ENCODE measurements at regions not wholly inside any gene's neighbourhood (a gene's known extent, or its start where the extent isn't known, plus 50 kb on each side); places are given as distances from the start of the nearest gene placed in this dataset.
"Not testable (repeated sequence)": the region's sequence is repeated elsewhere in the genome, so short reads cannot be mapped to it uniquely, and the experiment has no call there.

GRCh38 chr17:71511266-71511995 is 609.4 kb upstream of the SOX9 start:
- no peaks in the 10 kb centered on the region for H3K9me3 ChIP-seq (ENCODE audit: control insufficient read depth, low read length)
- H3K4me1 ChIP-seq (ENCODE audit: control insufficient read depth, insufficient read depth, low read length), result no peaks in the 10 kb centered on the region

GRCh38 chr17:71513725-71514124 is 607.1 kb upstream of the SOX9 start:
- H3K4me3 ChIP-seq (ENCODE audit: low read length); H3K4me1 ChIP-seq (ENCODE audit: control insufficient read depth, insufficient read depth, low read length); H3K9ac ChIP-seq (ENCODE audit: low read length); H3K9me3 ChIP-seq (ENCODE audit: control insufficient read depth, low read length); H3K36me3 ChIP-seq (ENCODE audit: control insufficient read depth, insufficient read depth, low read length); H3K27me3 ChIP-seq (ENCODE audit: control insufficient read depth, insufficient read depth, low read length): not testable (repeated sequence)

More at GRCh38 chr17:71511266-71511995, 609.4 kb upstream of the SOX9 start:
- Histone ChIP-seq H3K4me3 (ENCODE audit: low read length) (no peak overlapping the region), H3K9ac (ENCODE audit: low read length) (no peak overlapping the region), H3K36me3 (ENCODE audit: control insufficient read depth, insufficient read depth, low read length) (no peaks in the 10 kb centered on the region), H3K27me3 (ENCODE audit: control insufficient read depth, insufficient read depth, low read length) (no peaks in the 10 kb centered on the region)

- Histone ChIP-seq H3K4me3 (ENCODE audit: low read length) (no peak overlapping the region), H3K27me3 (ENCODE audit: control insufficient read depth, insufficient read depth, low read length) (no peaks in the 10 kb centered on the region), H3K36me3 (ENCODE audit: control insufficient read depth, insufficient read depth, low read length) (no peaks in the 10 kb centered on the region), H3K9me3 (ENCODE audit: control insufficient read depth, low read length) (no peaks in the 10 kb centered on the region), H3K9ac (ENCODE audit: low read length) (no peak overlapping the region), H3K4me1 (ENCODE audit: control insufficient read depth, insufficient read depth, low read length) (no peaks in the 10 kb centered on the region)
Observed at GRCh38 chr17:71516149-71516548, 604.7 kb upstream of the SOX9 start.

- no peaks in the 10 kb centered on the region for H3K27me3 ChIP-seq (ENCODE audit: control insufficient read depth, insufficient read depth, low read length)
- H3K9ac ChIP-seq (ENCODE audit: low read length), result no peak overlapping the region
- H3K9me3 ChIP-seq (ENCODE audit: control insufficient read depth, low read length), result no peaks in the 10 kb centered on the region
- H3K36me3 ChIP-seq (ENCODE audit: control insufficient read depth, insufficient read depth, low read length), result no peaks in the 10 kb centered on the region
- no peak overlapping the region for H3K4me3 ChIP-seq (ENCODE audit: low read length)
- H3K4me1 ChIP-seq (ENCODE audit: control insufficient read depth, insufficient read depth, low read length), result no peaks in the 10 kb centered on the region
Observed at GRCh38 chr17:71519285-71519684, 601.5 kb upstream of the SOX9 start.

- no peak overlapping the region for H3K4me3 ChIP-seq (ENCODE audit: low read length)
- no peak overlapping the region for H3K9ac ChIP-seq (ENCODE audit: low read length)
- no peaks in the 10 kb centered on the region for H3K36me3 ChIP-seq (ENCODE audit: control insufficient read depth, insufficient read depth, low read length)
- no peaks in the 10 kb centered on the region for H3K9me3 ChIP-seq (ENCODE audit: control insufficient read depth, low read length)
- H3K4me1 ChIP-seq (ENCODE audit: control insufficient read depth, insufficient read depth, low read length), result no peaks in the 10 kb centered on the region
- no peaks in the 10 kb centered on the region for H3K27me3 ChIP-seq (ENCODE audit: control insufficient read depth, insufficient read depth, low read length)
Observed at GRCh38 chr17:71521724-71522123, 599.1 kb upstream of the SOX9 start.

GRCh38 chr17:71522383-71522782 is 598.4 kb upstream of the SOX9 start:
- H3K36me3 ChIP-seq (ENCODE audit: control insufficient read depth, insufficient read depth, low read length), result no peaks in the 10 kb centered on the region
- no peak overlapping the region for H3K4me3 ChIP-seq (ENCODE audit: low read length)
- no peaks in the 10 kb centered on the region for H3K9me3 ChIP-seq (ENCODE audit: control insufficient read depth, low read length)
- no peak overlapping the region for H3K9ac ChIP-seq (ENCODE audit: low read length)
- H3K27me3 ChIP-seq (ENCODE audit: control insufficient read depth, insufficient read depth, low read length), result no peaks in the 10 kb centered on the region
- no peaks in the 10 kb centered on the region for H3K4me1 ChIP-seq (ENCODE audit: control insufficient read depth, insufficient read depth, low read length)

GRCh38 chr17:71527311-71527710 is 593.5 kb upstream of the SOX9 start:
- no peak overlapping the region for H3K9ac ChIP-seq (ENCODE audit: low read length)
- no peaks in the 10 kb centered on the region for H3K9me3 ChIP-seq (ENCODE audit: control insufficient read depth, low read length)
- no peak overlapping the region for H3K4me3 ChIP-seq (ENCODE audit: low read length)
- H3K27me3 ChIP-seq (ENCODE audit: control insufficient read depth, insufficient read depth, low read length), result no peaks in the 10 kb centered on the region
- H3K36me3 ChIP-seq (ENCODE audit: control insufficient read depth, insufficient read depth, low read length), result no peaks in the 10 kb centered on the region
- H3K4me1 ChIP-seq (ENCODE audit: control insufficient read depth, insufficient read depth, low read length), result no peaks in the 10 kb centered on the region

- Histone ChIP-seq H3K9me3 (ENCODE audit: control insufficient read depth, low read length) (no peaks in the 10 kb centered on the region), H3K4me3 (ENCODE audit: low read length) (no peak overlapping the region), H3K27me3 (ENCODE audit: control insufficient read depth, insufficient read depth, low read length) (no peaks in the 10 kb centered on the region), H3K9ac (ENCODE audit: low read length) (no peak overlapping the region), H3K4me1 (ENCODE audit: control insufficient read depth, insufficient read depth, low read length) (no peaks in the 10 kb centered on the region), H3K36me3 (ENCODE audit: control insufficient read depth, insufficient read depth, low read length) (no peaks in the 10 kb centered on the region)
Observed at GRCh38 chr17:71528210-71528609, 592.6 kb upstream of the SOX9 start.

- Histone ChIP-seq H3K4me3 (ENCODE audit: low read length) (no peak overlapping the region), H3K4me1 (ENCODE audit: control insufficient read depth, insufficient read depth, low read length) (no peaks in the 10 kb centered on the region), H3K9ac (ENCODE audit: low read length) (no peak overlapping the region), H3K36me3 (ENCODE audit: control insufficient read depth, insufficient read depth, low read length) (no peaks in the 10 kb centered on the region), H3K9me3 (ENCODE audit: control insufficient read depth, low read length) (no peaks in the 10 kb centered on the region), H3K27me3 (ENCODE audit: control insufficient read depth, insufficient read depth, low read length) (no peaks in the 10 kb centered on the region)
Observed at GRCh38 chr17:71530248-71530647, 590.6 kb upstream of the SOX9 start.

- Histone ChIP-seq H3K4me1 (ENCODE audit: control insufficient read depth, insufficient read depth, low read length) (no peaks in the 10 kb centered on the region), H3K36me3 (ENCODE audit: control insufficient read depth, insufficient read depth, low read length) (no peaks in the 10 kb centered on the region), H3K9ac (ENCODE audit: low read length) (no peak overlapping the region), H3K27me3 (ENCODE audit: control insufficient read depth, insufficient read depth, low read length) (no peaks in the 10 kb centered on the region), H3K4me3 (ENCODE audit: low read length) (no peak overlapping the region), H3K9me3 (ENCODE audit: control insufficient read depth, low read length) (no peaks in the 10 kb centered on the region)
Observed at GRCh38 chr17:71535321-71535720, 585.5 kb upstream of the SOX9 start.

GRCh38 chr17:71546419-71546818 is 574.4 kb upstream of the SOX9 start:
- no peak overlapping the region for H3K9ac ChIP-seq (ENCODE audit: low read length)
- H3K36me3 ChIP-seq (ENCODE audit: control insufficient read depth, insufficient read depth, low read length), result no peaks in the 10 kb centered on the region
- no peak overlapping the region for H3K4me3 ChIP-seq (ENCODE audit: low read length)
- no peaks in the 10 kb centered on the region for H3K4me1 ChIP-seq (ENCODE audit: control insufficient read depth, insufficient read depth, low read length)
- no peaks in the 10 kb centered on the region for H3K27me3 ChIP-seq (ENCODE audit: control insufficient read depth, insufficient read depth, low read length)
- no peaks in the 10 kb centered on the region for H3K9me3 ChIP-seq (ENCODE audit: control insufficient read depth, low read length)

- H3K4me1 ChIP-seq (ENCODE audit: control insufficient read depth, insufficient read depth, low read length), result no peaks in the 10 kb centered on the region
- no peaks in the 10 kb centered on the region for H3K9me3 ChIP-seq (ENCODE audit: control insufficient read depth, low read length)
- H3K36me3 ChIP-seq (ENCODE audit: control insufficient read depth, insufficient read depth, low read length), result no peaks in the 10 kb centered on the region
- no peaks in the 10 kb centered on the region for H3K27me3 ChIP-seq (ENCODE audit: control insufficient read depth, insufficient read depth, low read length)
- no peak overlapping the region for H3K4me3 ChIP-seq (ENCODE audit: low read length)
- H3K9ac ChIP-seq (ENCODE audit: low read length), result no peak overlapping the region
Observed at GRCh38 chr17:71547904-71548303, 572.9 kb upstream of the SOX9 start.

All from mucosa of stomach (tissue), 1 donor.